Gastroesophageal sphincter (tissue), 4 donors: ENCODE measurements at regions not wholly inside any gene's neighbourhood (a gene's known extent, or its start where the extent isn't known, plus 50 kb on each side); places are given as distances from the start of the nearest gene placed in this dataset.

Experiments used
- ATAC-seq: fragments of 150-250 bp; one replicate; pipeline ENCODE4 v1.9.1; 2016; ENCODE audit warnings: mild to moderate bottlenecking, moderate library complexity
- H3K27ac ChIP-seq, 4 donors: fragments of 200-600 bp; sonication (generic) in 3 of 4; 1 replicate in 3 of 4; 2 replicates in 1 of 4; pipeline ENCODE4 v1.5.1; 2016 to 2019
- H3K27me3 ChIP-seq: fragments of 200-600 bp; sonication (generic); one replicate; pipeline ENCODE4 v1.5.1; 2019
- H3K36me3 ChIP-seq, 2 donors: fragments of 200-600 bp; sonication (generic); one replicate each; pipeline ENCODE4 v1.5.1; 2019; ENCODE audit warnings: control low read depth in 1 of 2
- H3K4me1 ChIP-seq, 3 donors: fragments of 200-600 bp; sonication (generic); 1 replicate in 2 of 3; 2 replicates in 1 of 3; pipeline ENCODE4 v1.5.1; 2016 to 2019; ENCODE audit warnings: control low read depth in 2 of 3
- H3K4me3 ChIP-seq, 2 donors: fragments of 200-600 bp; sonication (generic); one replicate each; pipeline ENCODE4 v1.5.1; 2019; ENCODE audit warnings: mild to moderate bottlenecking in 1 of 2, moderate library complexity in 1 of 2
- H3K9me3 ChIP-seq, 3 donors: fragments of 200-600 bp; sonication (generic); one replicate each; pipeline ENCODE4 v1.5.1; 2017 to 2019; ENCODE audit warnings: control low read depth in 2 of 3
- CTCF ChIP-seq, 4 experiments: fragments of 200-600 bp in 2 of 4; fragments of 450-650 bp in 2 of 4; sonication (generic) in 1 of 4; IDR thresholded peaks; one replicate each; pipeline ENCODE4 v1.5.1; 2017 to 2019; ENCODE audit warnings: antibody characterized with exemption in 4 of 4, mild to moderate bottlenecking in 2 of 4, moderate library complexity in 2 of 4
- EP300 ChIP-seq: sonication (generic); formaldehyde crosslinking; IDR thresholded peaks from one replicate; pipeline ENCODE4 v1.6.1; 2017; ENCODE audit warnings: antibody characterized with exemption, mild to moderate bottlenecking
- POLR2A ChIP-seq, 2 donors: fragments of 450-650 bp; IDR thresholded peaks; one replicate each; pipeline ENCODE4 v1.6.1; 2017; ENCODE audit warnings: antibody characterized with exemption in 2 of 2, mild to moderate bottlenecking in 2 of 2, moderate library complexity in 1 of 2
- POLR2AphosphoS5 ChIP-seq: sonication (generic); formaldehyde crosslinking; IDR thresholded peaks from one replicate; pipeline ENCODE4 v1.6.1; 2017; ENCODE audit warnings: antibody characterized with exemption
- WGBS, 2 donors: methylation state at CpG; one replicate each; pipeline ENCODE4 v1.1.5; 2018; ENCODE audit warnings: low coverage in 1 of 2; 5-methylcytosine and 5-hydroxymethylcytosine counted together

DNA sequence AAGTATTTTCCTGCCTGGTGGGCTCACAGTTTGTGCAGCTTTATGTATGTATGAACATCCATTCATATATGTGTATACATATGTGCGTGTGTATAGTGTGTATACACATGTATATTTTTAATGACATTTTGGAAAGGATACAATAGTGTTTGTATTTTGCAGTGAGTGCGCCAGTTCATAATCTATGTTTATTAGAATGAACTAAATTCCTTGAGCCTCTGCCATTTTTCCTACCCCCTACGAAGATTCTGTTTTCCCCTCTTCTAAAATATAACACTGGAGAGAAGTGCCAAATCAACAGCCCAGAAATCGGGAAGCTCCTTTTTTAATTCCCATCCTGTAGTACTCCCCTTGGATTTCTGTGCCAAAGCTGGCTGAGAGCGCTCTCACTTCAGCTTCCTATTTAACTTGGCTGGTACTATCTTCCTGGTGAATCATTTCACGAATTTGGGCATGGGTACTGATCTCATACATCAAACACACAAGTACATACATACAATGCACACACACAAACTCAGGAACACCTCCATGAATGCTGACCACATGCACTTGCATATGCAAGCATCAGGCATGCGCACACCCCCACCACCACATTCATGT is 578.4 kb upstream of the WWC1 start:
- WGBS, 2 donors = 78 to 89% methylated on average over 5 to 7 of the region's 7 CpGs
- Histone ChIP-seq H3K27me3 (no peaks in the 10 kb centered on the region), H3K4me1 (no peaks in the 10 kb centered on the region)

GRCh38 chr5:167713896-167714295 is 577.5 kb upstream of the WWC1 start:
- H3K27me3 ChIP-seq = no peaks in the 10 kb centered on the region
- 73 to 91% methylated on average over 1 of the region's 1 CpG for WGBS, 2 donors
- no peaks in the 10 kb centered on the region for H3K4me1 ChIP-seq
- H3K27ac ChIP-seq = no peak overlapping the region
- TF ChIP-seq POLR2A (IDR thresholded peaks at IDR 0.05) (no peak), POLR2AphosphoS5 (no peak), EP300 (no peak), CTCF (IDR thresholded peaks at IDR 0.05) (no peak)
- H3K4me3 ChIP-seq = no peak overlapping the region
- no peaks in the 10 kb centered on the region for H3K36me3 ChIP-seq
- H3K9me3 ChIP-seq = no peaks in the 10 kb centered on the region
- no peak for ATAC-seq

More for the DNA sequence above, 578.4 kb upstream of the WWC1 start:
- ATAC-seq = no peak
- Histone ChIP-seq H3K27ac (no peak overlapping the region), H3K9me3 (no peaks in the 10 kb centered on the region), H3K36me3 (no peaks in the 10 kb centered on the region), H3K4me3 (no peak overlapping the region)
- no peak for TF ChIP-seq POLR2A (IDR thresholded peaks at IDR 0.05)

- WGBS, 2 donors = 44 to 76% methylated on average over 4 of the region's 6 CpGs
- Histone ChIP-seq H3K9me3 (no peaks in the 10 kb centered on the region), H3K27ac (no peak overlapping the region), H3K4me1 (no peaks in the 10 kb centered on the region), H3K4me3 (no peak overlapping the region), H3K27me3 (no peaks in the 10 kb centered on the region), H3K36me3 (no peaks in the 10 kb centered on the region)
- TF ChIP-seq EP300 = no peak
- no peak for TF ChIP-seq POLR2A (IDR thresholded peaks at IDR 0.05)
- no peak for TF ChIP-seq CTCF (IDR thresholded peaks at IDR 0.05)
- TF ChIP-seq POLR2AphosphoS5 = no peak
- ATAC-seq = no peak
Observed at GRCh38 chr5:167716126-167716775, 575.2 kb upstream of the WWC1 start.

GRCh38 chr5:167720259-167720658 is 571.2 kb upstream of the WWC1 start:
- H3K4me3 ChIP-seq = no peak overlapping the region
- H3K27ac ChIP-seq = no peak overlapping the region
- no peak for ATAC-seq
- no peaks in the 10 kb centered on the region for H3K27me3 ChIP-seq
- WGBS, 2 donors = 60 to 87% methylated on average over 3 of the region's 3 CpGs
- H3K9me3 ChIP-seq = no peaks in the 10 kb centered on the region
- no peaks in the 10 kb centered on the region for H3K4me1 ChIP-seq
- no peaks in the 10 kb centered on the region for H3K36me3 ChIP-seq
- TF ChIP-seq POLR2A (IDR thresholded peaks at IDR 0.05) (no peak), POLR2AphosphoS5 (no peak), CTCF (IDR thresholded peaks at IDR 0.05) (no peak), EP300 (no peak)

DNA sequence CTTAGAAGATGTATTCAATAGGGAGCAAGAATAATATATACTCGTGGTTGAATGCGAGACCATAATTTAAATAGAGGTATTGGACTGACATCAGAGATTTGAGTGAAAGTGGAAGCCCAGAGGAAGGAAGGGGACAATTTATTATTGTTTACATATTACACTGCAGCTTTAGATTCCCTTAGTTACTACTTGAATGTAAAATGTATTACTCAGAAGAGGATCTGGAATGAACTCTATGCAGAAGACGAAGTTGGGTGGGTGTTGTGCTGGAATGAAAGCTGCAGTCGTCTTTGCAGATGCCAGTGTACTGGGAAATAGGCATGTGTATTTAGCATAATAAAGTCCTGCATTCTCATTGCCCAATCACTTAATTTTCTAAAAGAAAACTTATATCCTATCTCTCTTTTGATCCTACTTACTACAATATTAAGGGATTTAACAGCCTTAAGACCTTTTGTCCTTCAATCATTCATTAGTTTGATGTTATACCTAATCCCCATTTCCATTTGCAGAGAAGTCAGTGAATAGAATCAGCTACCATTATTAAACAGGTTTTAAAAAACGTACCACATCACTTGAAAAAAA is 570.7 kb upstream of the WWC1 start:
- H3K4me1 ChIP-seq = no peaks in the 10 kb centered on the region
- no peak overlapping the region for H3K27ac ChIP-seq
- WGBS, 2 donors = 44 to 56% methylated on average over 5 of the region's 5 CpGs
- H3K4me3 ChIP-seq = no peak overlapping the region
- ATAC-seq = no peak
- H3K9me3 ChIP-seq = no peaks in the 10 kb centered on the region
- no peaks in the 10 kb centered on the region for H3K27me3 ChIP-seq
- TF ChIP-seq POLR2AphosphoS5 (no peak), POLR2A (IDR thresholded peaks at IDR 0.05) (no peak), EP300 (no peak), CTCF (IDR thresholded peaks at IDR 0.05) (no peak)
- no peaks in the 10 kb centered on the region for H3K36me3 ChIP-seq
